A673 (cell line): ENCODE measurements at regions not wholly inside any gene's neighbourhood (a gene's known extent, or its start where the extent isn't known, plus 50 kb on each side); places are given as distances from the start of the nearest gene placed in this dataset.

ENCODE experiments used
- BruUV-seq: library from RNA; stranded (reverse); fragments of 400-500 nt; replicated peaks from 2 replicates; lab custom pipeline; 2021; lab: Mats Ljungman, UMichigan
- CTCF ChIA-PET: fragments of 300-600 bp; sonication (Branson Sonifier 250); formaldehyde crosslinking; loops from one replicate; lab custom pipeline; 2022; ENCODE audit warnings: antibody characterized with exemption; lab: Charles Lee
- POLR2A ChIA-PET: fragments of 300-600 bp; sonication (Branson Sonifier 250); formaldehyde crosslinking; loops from one replicate; lab custom pipeline; 2022; ENCODE audit warnings: antibody characterized with exemption; ENCODE audit not compliant: low non-redundant PET; lab: Charles Lee
- DNase-seq: peaks from one replicate; pipeline ENCODE4 v3.0.0-alpha.2; 2015; ENCODE audit warnings: low spot score
- H3K27ac ChIP-seq: fragments of 200-600 bp; sonication (generic); 2 replicates; pipeline ENCODE4 v1.5.1; 2016; ENCODE audit warnings: mixed run types, low read depth, mild to moderate bottlenecking, mixed read lengths, antibody characterized with exemption, low read length; ENCODE audit not compliant: poor library complexity, severe bottlenecking
- H3K27me3 ChIP-seq: fragments of 200-600 bp; sonication (generic); replicated peaks from 2 replicates; pipeline ENCODE4 v1.6.1; 2017; ENCODE audit warnings: mixed run types, low read depth, mild to moderate bottlenecking, mixed read lengths, antibody characterized with exemption, low read length; ENCODE audit not compliant: insufficient read depth, poor library complexity
- H3K36me3 ChIP-seq: fragments of 200-600 bp; sonication (generic); 2 replicates; pipeline ENCODE4 v1.6.1; 2016; ENCODE audit warnings: mixed run types, mild to moderate bottlenecking, mixed read lengths, antibody characterized with exemption, low read length; ENCODE audit not compliant: insufficient read depth, poor library complexity, severe bottlenecking
- H3K4me1 ChIP-seq: fragments of 200-600 bp; sonication (generic); 2 replicates; pipeline ENCODE4 v1.6.1; 2017; ENCODE audit warnings: mixed run types, mild to moderate bottlenecking, mixed read lengths, antibody characterized with exemption, low read length; ENCODE audit not compliant: insufficient read depth, poor library complexity, severe bottlenecking
- H3K4me3 ChIP-seq: fragments of 200-600 bp; sonication (generic); 2 replicates; pipeline ENCODE4 v1.5.1; 2016; ENCODE audit warnings: low read depth, mixed run types, mild to moderate bottlenecking, mixed read lengths, low read length; ENCODE audit not compliant: poor library complexity, severe bottlenecking
- H3K9me3 ChIP-seq: fragments of 200-600 bp; sonication (generic); 2 replicates; pipeline ENCODE4 v1.6.1; 2016; ENCODE audit warnings: mixed run types, low read depth, mild to moderate bottlenecking, mixed read lengths, antibody characterized with exemption, low read length; ENCODE audit not compliant: poor library complexity, severe bottlenecking
- CTCF ChIP-seq: fragments of 300-800, 200-600 bp; sonication (generic); conservative IDR thresholded peaks from 2 replicates; pipeline ENCODE4 v1.5.1; 2017; ENCODE audit warnings: low read depth, mild to moderate bottlenecking, antibody characterized with exemption, low read length, moderate library complexity, mixed read lengths
- EZH2 ChIP-seq: fragments of 200-600 bp; sonication (generic); IDR thresholded peaks from 2 replicates; pipeline ENCODE4 v1.6.1; 2017; ENCODE audit warnings: borderline replicate concordance, low read depth, mild to moderate bottlenecking, mixed read lengths, antibody characterized with exemption, low read length; ENCODE audit not compliant: poor library complexity, severe bottlenecking
- intact Hi-C: fragments of 100-400 bp; cut with micrococcal nuclease; formaldehyde crosslinking; loops from one replicate; pipeline ENCODE4 v1.10.0; 2022; ENCODE audit not compliant: unreplicated experiment

- no peaks in the 10 kb centered on the region for H3K9me3 ChIP-seq
- H3K4me3 ChIP-seq, result no peak overlapping the region
- POLR2A ChIA-PET, result no interaction called here
- H3K36me3 ChIP-seq, result no peaks in the 10 kb centered on the region
- CTCF ChIA-PET, result no interaction called here
- H3K27me3 ChIP-seq, result no peaks in the 10 kb centered on the region
- intact Hi-C loops, result no loop called here
- TF ChIP-seq CTCF (no peak), EZH2 (no peak)
- no peak overlapping the region for H3K27ac ChIP-seq
- peaks cover 13% of the 10 kb centered on the region for H3K4me1 ChIP-seq
- DNase-seq, result no peak
- BruUV-seq, result no TSS peak
Observed at GRCh38 chr11:134905517-134905916, 493.5 kb upstream of the B3GAT1 start.

GRCh38 chr11:134904103-134904790 is 492.2 kb upstream of the B3GAT1 start:
- CTCF ChIA-PET, result no interaction called here
- Histone ChIP-seq H3K4me1 (peaks cover 13% of the 10 kb centered on the region), H3K36me3 (no peaks in the 10 kb centered on the region), H3K27me3 (no peaks in the 10 kb centered on the region), H3K27ac (no peak overlapping the region), H3K9me3 (no peaks in the 10 kb centered on the region), H3K4me3 (no peak overlapping the region)
- intact Hi-C loops, result no loop called here
- POLR2A ChIA-PET, result no interaction called here
- DNase-seq, result no peak
- TF ChIP-seq EZH2 (no peak), CTCF (no peak)
- no TSS peak for BruUV-seq

DNA sequence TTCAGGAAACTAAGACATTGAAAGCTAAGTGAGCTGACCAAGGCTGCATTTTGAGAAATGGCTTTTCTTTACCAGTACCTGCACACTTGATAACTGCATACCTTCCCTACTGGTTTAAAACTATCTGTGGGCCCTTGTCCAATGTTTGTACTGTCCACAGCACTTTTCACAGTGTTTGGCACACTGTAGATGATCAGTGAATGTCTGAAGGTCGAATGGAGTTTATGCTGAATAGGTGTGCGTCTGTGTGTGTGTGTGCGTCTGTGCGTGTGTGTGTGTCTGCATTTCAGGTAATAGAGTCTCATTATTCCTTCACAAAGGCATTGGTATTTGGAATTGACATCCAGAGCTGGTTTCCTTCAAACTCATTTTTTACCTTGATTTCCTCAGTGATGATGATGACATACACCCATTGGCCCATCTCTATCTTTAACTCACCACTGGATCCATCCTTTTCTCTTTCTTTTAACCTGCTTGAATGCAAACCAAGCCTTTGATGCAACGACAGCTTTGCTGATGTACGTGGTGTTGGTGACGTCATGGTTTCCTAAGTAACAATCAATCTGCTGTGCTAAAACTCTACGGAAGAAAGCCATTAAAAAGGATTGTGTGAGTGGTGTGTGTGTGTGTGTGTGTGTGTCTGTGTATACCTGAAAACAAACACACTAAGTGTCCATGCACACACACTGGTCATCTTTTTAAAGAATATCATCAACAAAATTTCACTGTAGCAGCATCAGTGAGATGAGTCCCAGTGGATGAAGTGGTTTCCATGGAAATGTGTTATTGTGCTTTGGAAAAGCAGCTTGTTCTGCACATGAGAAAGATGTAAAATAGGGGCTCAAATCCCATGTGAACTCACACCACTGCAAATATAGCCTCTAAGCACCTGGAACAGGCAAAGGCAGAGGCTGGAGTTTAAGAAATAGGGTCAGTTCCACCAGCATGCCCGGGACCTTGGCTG is 490.2 kb upstream of the B3GAT1 start:
- CTCF ChIA-PET, result no interaction called here
- DNase-seq, result no peak
- Histone ChIP-seq H3K36me3 (no peaks in the 10 kb centered on the region), H3K27ac (no peak overlapping the region), H3K4me1 (peaks cover 13% of the 10 kb centered on the region), H3K4me3 (no peak overlapping the region), H3K27me3 (no peaks in the 10 kb centered on the region), H3K9me3 (no peaks in the 10 kb centered on the region)
- POLR2A ChIA-PET, result no interaction called here
- no peak for TF ChIP-seq CTCF
- TF ChIP-seq EZH2, result no peak
- BruUV-seq, result no TSS peak
- intact Hi-C loops, result no loop called here
